ENCODE measurements at regions not wholly inside any gene's neighbourhood (a gene's known extent, or its start where the extent isn't known, plus 50 kb on each side); places are given as distances from the start of the nearest gene placed in this dataset.

DNA sequence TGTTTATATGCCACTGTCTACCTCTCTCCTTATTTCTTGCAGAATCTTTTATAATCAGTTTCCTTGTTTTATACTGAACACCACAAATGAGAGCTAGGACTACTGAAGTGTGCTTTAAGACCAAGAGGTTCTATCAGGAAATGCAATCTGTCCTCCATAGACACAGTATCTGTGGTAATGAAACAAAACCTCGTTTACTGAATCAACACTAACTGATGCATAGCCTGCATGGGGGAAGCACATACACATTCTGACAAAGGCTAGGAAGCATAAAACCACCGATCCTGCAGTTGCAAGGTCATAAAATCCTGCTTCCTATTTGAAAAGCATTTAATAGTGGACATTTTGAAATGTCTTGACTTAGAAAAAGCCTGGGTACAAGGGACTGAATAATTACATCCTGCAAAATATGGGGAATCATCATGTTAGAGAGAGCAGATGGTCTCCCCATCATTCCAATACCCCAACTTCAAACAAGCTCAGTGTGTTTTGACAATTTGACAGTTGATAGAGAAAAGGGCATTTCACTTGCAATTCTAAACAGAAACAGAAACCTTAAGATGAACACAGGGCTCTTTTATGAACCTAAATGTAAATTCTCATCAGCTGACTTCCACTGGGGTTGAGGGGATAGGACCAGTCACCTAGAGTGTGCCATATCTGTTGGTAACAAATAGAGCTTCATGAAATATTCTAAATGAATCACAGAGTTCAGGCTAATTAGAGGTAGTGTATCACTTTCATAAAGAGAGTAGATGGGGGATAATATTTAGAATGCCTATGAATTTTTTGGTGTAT is 1845.6 kb upstream of the PIK3C3 start:
- WGBS, result 46% methylated on average over 2 of the region's 2 CpGs
- no peak overlapping the region for H3K27ac ChIP-seq
- H3K27me3 ChIP-seq, result no peaks in the 10 kb centered on the region
- DNase-seq (ENCODE audit: low spot score in 2 of 2), result no peak
- TF ChIP-seq, protein P1, sequence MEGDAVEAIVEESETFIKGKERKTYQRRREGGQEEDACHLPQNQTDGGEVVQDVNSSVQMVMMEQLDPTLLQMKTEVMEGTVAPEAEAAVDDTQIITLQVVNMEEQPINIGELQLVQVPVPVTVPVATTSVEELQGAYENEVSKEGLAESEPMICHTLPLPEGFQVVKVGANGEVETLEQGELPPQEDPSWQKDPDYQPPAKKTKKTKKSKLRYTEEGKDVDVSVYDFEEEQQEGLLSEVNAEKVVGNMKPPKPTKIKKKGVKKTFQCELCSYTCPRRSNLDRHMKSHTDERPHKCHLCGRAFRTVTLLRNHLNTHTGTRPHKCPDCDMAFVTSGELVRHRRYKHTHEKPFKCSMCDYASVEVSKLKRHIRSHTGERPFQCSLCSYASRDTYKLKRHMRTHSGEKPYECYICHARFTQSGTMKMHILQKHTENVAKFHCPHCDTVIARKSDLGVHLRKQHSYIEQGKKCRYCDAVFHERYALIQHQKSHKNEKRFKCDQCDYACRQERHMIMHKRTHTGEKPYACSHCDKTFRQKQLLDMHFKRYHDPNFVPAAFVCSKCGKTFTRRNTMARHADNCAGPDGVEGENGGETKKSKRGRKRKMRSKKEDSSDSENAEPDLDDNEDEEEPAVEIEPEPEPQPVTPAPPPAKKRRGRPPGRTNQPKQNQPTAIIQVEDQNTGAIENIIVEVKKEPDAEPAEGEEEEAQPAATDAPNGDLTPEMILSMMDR (IDR thresholded peaks at IDR 0.05), result no peak
- no peak for TF ChIP-seq POLR2AphosphoS5 (IDR thresholded peaks at IDR 0.05)
- TF ChIP-seq EP300 (IDR thresholded peaks at IDR 0.05), result no peak
- no peak for TF ChIP-seq POLR2A (IDR thresholded peaks at IDR 0.05)
- H3K4me3 ChIP-seq, result no peak overlapping the region
- no peaks in the 10 kb centered on the region for H3K4me1 ChIP-seq
- H3K9me3 ChIP-seq, result no peaks in the 10 kb centered on the region
- H3K36me3 ChIP-seq, result no peaks in the 10 kb centered on the region

DNA sequence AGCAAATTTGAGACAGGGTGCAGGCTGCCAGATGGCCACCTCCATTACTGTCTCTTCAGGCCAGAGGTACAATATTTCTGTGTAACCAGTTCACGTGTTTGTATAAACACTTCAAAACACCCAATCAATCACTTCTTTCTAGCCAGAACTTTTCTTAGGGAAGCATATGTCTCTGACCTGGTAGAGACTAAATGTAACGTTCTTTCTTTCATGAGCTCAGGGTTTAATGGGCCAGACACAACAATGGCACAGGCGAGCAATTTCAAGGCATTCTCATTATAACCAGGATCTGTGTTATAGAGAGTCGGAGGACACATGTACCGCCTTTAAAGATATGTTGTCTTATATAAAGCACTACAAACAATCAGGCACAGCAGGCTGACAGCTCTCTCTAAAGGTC is 1846.4 kb upstream of the PIK3C3 start:
- Histone ChIP-seq H3K36me3 (no peaks in the 10 kb centered on the region), H3K4me3 (no peak overlapping the region), H3K9me3 (no peaks in the 10 kb centered on the region), H3K27me3 (no peaks in the 10 kb centered on the region), H3K4me1 (no peaks in the 10 kb centered on the region), H3K27ac (no peak overlapping the region)
- TF ChIP-seq POLR2AphosphoS5 (IDR thresholded peaks at IDR 0.05) (no peak), POLR2A (IDR thresholded peaks at IDR 0.05) (no peak), EP300 (IDR thresholded peaks at IDR 0.05) (no peak)
- TF ChIP-seq, protein P1 (IDR thresholded peaks at IDR 0.05), result no peak
- 74% methylated on average over 5 of the region's 5 CpGs for WGBS
- DNase-seq (ENCODE audit: low spot score in 2 of 2), result no peak

DNA sequence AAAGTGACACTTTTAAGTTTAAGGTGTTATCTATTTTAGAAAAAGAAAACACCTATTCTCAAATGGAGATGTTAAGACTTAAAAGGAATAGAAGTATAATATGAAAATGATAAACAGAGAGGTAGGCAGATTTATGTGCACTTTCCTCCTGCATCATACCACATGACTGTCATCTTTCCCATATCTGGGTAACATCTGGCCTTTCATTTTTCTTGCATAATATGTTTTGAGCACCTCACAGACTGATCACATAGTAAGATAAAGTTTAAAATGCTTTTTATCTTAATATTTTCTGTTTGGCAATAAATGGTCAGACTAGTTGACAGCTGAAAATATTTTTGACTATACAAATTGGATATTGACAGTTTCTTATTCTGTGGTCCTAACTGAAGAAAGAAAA is 1852.1 kb upstream of the PIK3C3 start:
- no peak for DNase-seq (ENCODE audit: low spot score in 2 of 2)
- no peaks in the 10 kb centered on the region for H3K36me3 ChIP-seq
- H3K9me3 ChIP-seq, result no peaks in the 10 kb centered on the region
- TF ChIP-seq, protein P1 (IDR thresholded peaks at IDR 0.05), result no peak
- no peak for TF ChIP-seq POLR2AphosphoS5 (IDR thresholded peaks at IDR 0.05)
- H3K27ac ChIP-seq, result no peak overlapping the region
- no peaks in the 10 kb centered on the region for H3K4me1 ChIP-seq
- no peak overlapping the region for H3K4me3 ChIP-seq
- H3K27me3 ChIP-seq, result no peaks in the 10 kb centered on the region

DNA sequence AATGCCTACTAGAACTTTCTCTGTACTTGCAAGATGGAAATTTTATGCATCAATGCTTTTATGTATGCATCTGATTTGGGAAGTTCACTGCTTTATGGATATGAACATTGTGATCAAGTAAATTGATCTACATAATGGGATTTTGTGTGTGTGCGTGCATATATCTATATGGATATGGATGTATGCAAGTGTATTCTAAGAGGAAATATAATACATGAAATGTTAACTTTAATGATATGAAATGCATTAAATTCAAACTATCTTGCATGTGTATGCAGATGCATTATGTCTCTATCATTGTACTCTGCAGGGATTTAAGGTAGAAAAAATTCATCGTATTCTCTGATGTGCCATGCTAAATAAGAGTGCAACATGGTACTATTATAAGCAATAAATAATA is 1855.4 kb upstream of the PIK3C3 start:
- H3K36me3 ChIP-seq, result no peaks in the 10 kb centered on the region
- H3K4me1 ChIP-seq, result no peaks in the 10 kb centered on the region
- 99% methylated on average over 2 of the region's 2 CpGs for WGBS
- DNase-seq (ENCODE audit: low spot score in 2 of 2), result no peak
- TF ChIP-seq, protein P1 (IDR thresholded peaks at IDR 0.05), result no peak
- TF ChIP-seq POLR2A (IDR thresholded peaks at IDR 0.05) (no peak), EP300 (IDR thresholded peaks at IDR 0.05) (no peak), POLR2AphosphoS5 (IDR thresholded peaks at IDR 0.05) (no peak)
- no peaks in the 10 kb centered on the region for H3K27me3 ChIP-seq
- no peaks in the 10 kb centered on the region for H3K9me3 ChIP-seq
- H3K4me3 ChIP-seq, result no peak overlapping the region
- H3K27ac ChIP-seq, result no peak overlapping the region

DNA sequence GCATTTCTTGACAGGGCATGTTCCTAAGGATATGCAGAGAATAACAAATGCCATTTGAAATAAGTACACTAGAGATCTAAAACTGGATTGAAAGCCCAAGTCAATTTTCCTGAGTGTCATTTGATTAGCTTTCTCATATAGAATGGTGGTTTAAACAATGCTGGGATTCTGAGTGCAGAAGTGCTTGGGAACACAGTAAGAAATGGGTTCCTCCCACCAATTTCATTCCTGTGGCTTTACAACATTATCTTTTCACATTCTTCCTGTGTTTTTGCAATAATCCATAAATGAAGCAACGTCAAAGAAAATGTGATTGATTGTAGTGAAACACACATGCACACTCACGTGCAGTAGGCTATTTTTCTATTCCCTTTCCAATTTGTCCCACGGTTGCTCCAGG is 1858.4 kb upstream of the PIK3C3 start:
- H3K27me3 ChIP-seq, result no peaks in the 10 kb centered on the region
- 36% methylated on average over 3 of the region's 3 CpGs for WGBS

More for the DNA sequence above, 1858.4 kb upstream of the PIK3C3 start:
- H3K9me3 ChIP-seq, result no peaks in the 10 kb centered on the region
- no peak overlapping the region for H3K4me3 ChIP-seq
- H3K4me1 ChIP-seq, result no peaks in the 10 kb centered on the region
- H3K27ac ChIP-seq, result no peak overlapping the region
- DNase-seq (ENCODE audit: low spot score in 2 of 2), result no peak
- TF ChIP-seq POLR2AphosphoS5 (IDR thresholded peaks at IDR 0.05) (no peak), EP300 (IDR thresholded peaks at IDR 0.05) (no peak), POLR2A (IDR thresholded peaks at IDR 0.05) (no peak)
- TF ChIP-seq, protein P1 (IDR thresholded peaks at IDR 0.05), result no peak
- H3K36me3 ChIP-seq, result no peaks in the 10 kb centered on the region
